GM06990 (cell line): ENCODE measurements at regions not wholly inside any gene's neighbourhood (a gene's known extent, or its start where the extent isn't known, plus 50 kb on each side); places are given as distances from the start of the nearest gene placed in this dataset.
"Not testable (repeated sequence)": the region's sequence is repeated elsewhere in the genome, so short reads cannot be mapped to it uniquely, and the experiment has no call there.

Experiments used
- DNase-seq: peaks from one replicate; pipeline ENCODE4 v3.0.0-alpha.2; 2011; ENCODE audit not compliant: insufficient read length; ENCODE audit errors: extremely low read depth
- H3K27me3 ChIP-seq: replicated peaks from 2 replicates; pipeline ENCODE4 v1.6.0; 2011; ENCODE audit warnings: low read length; ENCODE audit not compliant: control insufficient read depth, insufficient read depth
- H3K36me3 ChIP-seq: 2 replicates; pipeline ENCODE4 v1.5.1; 2011; ENCODE audit warnings: low read length; ENCODE audit not compliant: control insufficient read depth, insufficient read depth
- H3K4me3 ChIP-seq: replicated peaks from 2 replicates; pipeline ENCODE4 v1.5.1; 2011; ENCODE audit warnings: low read depth, mild to moderate bottlenecking, control low read depth, low read length
- TF ChIP-seq, protein P1 (sequence below): IDR thresholded peaks from 2 replicates; pipeline ENCODE4 v1.5.1; 2011; ENCODE audit warnings: low read length, control low read depth, mild to moderate bottlenecking, inconsistent platforms; ENCODE audit not compliant: insufficient read depth, poor library complexity, severe bottlenecking

GRCh38 chr9:81072758-81073157 lies 616.6 kb downstream of the TLE1 start:
- no peaks in the 10 kb centered on the region for H3K27me3 ChIP-seq
- H3K36me3 ChIP-seq, result no peaks in the 10 kb centered on the region
- DNase-seq, result no peak
- TF ChIP-seq, protein P1, sequence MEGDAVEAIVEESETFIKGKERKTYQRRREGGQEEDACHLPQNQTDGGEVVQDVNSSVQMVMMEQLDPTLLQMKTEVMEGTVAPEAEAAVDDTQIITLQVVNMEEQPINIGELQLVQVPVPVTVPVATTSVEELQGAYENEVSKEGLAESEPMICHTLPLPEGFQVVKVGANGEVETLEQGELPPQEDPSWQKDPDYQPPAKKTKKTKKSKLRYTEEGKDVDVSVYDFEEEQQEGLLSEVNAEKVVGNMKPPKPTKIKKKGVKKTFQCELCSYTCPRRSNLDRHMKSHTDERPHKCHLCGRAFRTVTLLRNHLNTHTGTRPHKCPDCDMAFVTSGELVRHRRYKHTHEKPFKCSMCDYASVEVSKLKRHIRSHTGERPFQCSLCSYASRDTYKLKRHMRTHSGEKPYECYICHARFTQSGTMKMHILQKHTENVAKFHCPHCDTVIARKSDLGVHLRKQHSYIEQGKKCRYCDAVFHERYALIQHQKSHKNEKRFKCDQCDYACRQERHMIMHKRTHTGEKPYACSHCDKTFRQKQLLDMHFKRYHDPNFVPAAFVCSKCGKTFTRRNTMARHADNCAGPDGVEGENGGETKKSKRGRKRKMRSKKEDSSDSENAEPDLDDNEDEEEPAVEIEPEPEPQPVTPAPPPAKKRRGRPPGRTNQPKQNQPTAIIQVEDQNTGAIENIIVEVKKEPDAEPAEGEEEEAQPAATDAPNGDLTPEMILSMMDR, result no peak
- H3K4me3 ChIP-seq, result no peak overlapping the region

DNA sequence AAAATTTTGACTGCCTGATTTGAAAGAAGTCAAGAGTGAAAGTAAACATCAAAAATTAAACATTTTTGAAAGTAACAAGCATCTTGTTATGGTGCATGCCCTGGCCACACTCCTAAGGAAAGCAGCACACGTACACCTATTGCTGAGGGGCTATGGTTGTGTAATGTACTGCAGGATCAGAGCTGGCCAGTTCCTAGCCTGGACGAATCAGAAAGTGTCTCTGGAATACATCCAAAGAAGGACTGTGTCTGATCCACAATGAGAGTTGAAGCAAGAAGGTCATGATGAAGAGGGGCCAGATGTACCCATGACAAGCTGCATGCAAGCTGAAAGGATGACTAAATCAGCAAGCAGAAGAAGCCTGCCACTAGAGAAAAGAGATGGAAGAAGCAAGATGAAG lies 618.2 kb downstream of the TLE1 start:
- no peak for DNase-seq

GRCh38 chr9:81070689-81071088 lies 618.7 kb downstream of the TLE1 start:
- TF ChIP-seq, protein P1, result no peak
- DNase-seq, result no peak

More for the DNA sequence above, 618.2 kb downstream of the TLE1 start:
- TF ChIP-seq, protein P1, result no peak
- no peaks in the 10 kb centered on the region for H3K36me3 ChIP-seq
- no peak overlapping the region for H3K4me3 ChIP-seq
- no peaks in the 10 kb centered on the region for H3K27me3 ChIP-seq

DNA sequence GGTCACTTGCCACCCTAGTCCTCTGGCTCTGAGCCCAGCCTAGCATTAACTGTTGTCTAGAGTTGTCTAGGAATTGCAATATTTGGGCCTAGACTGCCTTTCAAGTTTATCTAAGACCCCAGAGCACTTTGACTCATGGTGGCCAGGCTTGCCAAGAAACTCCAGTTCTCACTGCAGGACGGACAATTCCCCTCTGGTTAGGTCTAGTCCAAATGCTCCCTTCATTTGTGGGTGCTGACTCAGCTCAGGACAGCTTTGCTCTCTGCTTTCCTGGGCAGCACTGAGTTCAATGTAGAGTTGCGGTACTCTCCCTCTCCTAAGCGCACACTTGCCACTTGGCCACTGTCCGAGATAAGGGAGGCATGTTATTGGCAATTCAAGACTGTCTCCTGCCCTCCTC lies 619.4 kb downstream of the TLE1 start:
- Histone ChIP-seq H3K36me3 (no peaks in the 10 kb centered on the region), H3K4me3 (no peak overlapping the region), H3K27me3 (no peaks in the 10 kb centered on the region)
- DNase-seq, result no peak
- TF ChIP-seq, protein P1, result no peak

More at GRCh38 chr9:81070689-81071088, 618.7 kb downstream of the TLE1 start:
- no peaks in the 10 kb centered on the region for H3K27me3 ChIP-seq
- H3K36me3 ChIP-seq, result no peaks in the 10 kb centered on the region
- no peak overlapping the region for H3K4me3 ChIP-seq

DNA sequence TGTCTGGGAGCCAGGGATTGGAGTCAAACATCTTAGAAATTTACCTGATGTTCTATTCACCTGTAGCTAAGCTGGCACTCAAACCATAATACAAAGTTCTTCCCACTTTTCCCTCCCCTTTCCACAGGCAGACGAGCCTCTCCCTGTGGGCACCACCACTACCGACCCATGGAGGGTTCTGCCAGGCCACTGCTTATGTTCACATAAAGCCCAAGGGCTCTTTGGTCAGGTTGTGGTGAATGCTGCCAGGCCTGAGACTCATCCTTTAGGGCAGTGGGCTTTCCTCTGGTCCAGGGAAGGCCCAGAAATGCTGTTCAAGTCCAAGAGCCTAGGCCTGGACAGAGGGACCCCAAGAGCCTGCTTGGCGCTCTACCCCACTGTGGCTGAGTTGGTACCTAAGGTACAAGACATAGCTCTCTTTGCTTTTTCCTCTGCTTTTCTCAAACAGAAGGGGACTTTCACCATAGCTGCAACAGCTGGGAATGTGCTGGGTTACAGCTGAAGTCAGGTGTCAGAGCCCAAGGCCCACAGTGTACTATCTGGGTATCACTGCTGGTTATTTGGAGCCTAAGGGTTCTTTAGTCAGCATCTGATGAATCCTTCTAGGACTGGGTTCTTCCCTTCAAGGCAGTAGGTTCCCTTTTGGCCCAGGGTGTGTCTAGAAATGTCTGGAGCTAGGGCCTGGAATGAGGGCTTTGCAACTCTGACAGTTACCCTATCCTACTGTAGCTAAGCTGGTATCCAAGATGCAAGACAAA lies 620.1 kb downstream of the TLE1 start:
- no peak for DNase-seq
- TF ChIP-seq, protein P1, result no peak
- Histone ChIP-seq H3K36me3 (no peaks in the 10 kb centered on the region), H3K27me3 (no peaks in the 10 kb centered on the region), H3K4me3 (no peak overlapping the region)

DNA sequence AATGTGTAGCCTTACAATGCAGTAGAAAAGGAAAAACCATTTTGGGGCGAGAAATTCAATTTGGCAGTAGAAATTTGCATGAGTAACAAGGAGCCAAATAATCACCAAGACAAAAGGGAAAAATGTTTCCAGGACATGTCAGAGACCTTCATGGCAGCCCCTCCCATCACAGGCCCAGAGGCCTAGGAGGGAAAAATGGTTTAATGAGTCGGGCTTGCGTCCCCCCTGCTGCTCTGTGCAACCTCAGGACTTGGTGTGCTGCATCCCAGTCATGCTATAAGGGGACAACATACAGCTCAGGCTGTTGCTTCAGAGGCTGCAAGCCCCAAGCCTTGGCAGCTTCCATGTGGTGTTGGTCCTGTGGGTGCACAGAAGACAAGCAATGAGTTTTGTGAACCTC lies 626.4 kb downstream of the TLE1 start:
- H3K36me3 ChIP-seq, DNase-seq, H3K27me3 ChIP-seq, H3K4me3 ChIP-seq: not testable (repeated sequence)
